ENCODE measurements at regions not wholly inside any gene's neighbourhood (a gene's known extent, or its start where the extent isn't known, plus 50 kb on each side); places are given as distances from the start of the nearest gene placed in this dataset.

DNA sequence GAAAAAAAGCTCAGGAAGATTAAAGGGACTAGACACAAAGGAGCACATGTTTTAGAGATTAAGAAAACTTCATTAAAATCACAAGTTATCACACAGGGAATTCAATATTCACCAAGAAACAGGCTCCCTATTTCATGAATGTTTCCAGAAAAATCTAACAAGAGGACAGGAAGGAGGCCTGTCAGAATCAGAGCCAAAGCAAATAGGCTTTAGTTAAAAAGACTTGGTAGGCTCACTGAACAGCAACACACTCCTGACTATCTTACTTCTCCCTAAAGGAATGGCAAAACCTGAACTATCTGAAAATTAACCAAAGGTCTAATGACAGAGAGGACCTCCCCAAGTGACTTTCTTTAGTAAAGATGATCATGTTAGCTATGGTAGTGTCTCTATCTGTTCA, 188.3 kb upstream of the MEOX2 start:
- Histone ChIP-seq H3K4me1 (ENCODE audit: control insufficient read depth, extremely low read depth, insufficient read depth, low read length) (no peaks in the 10 kb centered on the region), H3K4me2 (ENCODE audit: extremely low read depth, insufficient read depth, low read length) (no peak overlapping the region), H3K36me3 (ENCODE audit: control insufficient read depth, insufficient read depth, low read length) (no peaks in the 10 kb centered on the region), H3K4me3 (replicated peaks in 1 of 4; ENCODE audit: control extremely low read depth in 1 of 4, insufficient read depth in 1 of 4, low read depth in 3 of 4, low read length in 4 of 4) (no peak overlapping the region), H3K9me3 (ENCODE audit: control insufficient read depth, insufficient read depth, low read depth, low read length) (no peaks in the 10 kb centered on the region), H4K20me1 (ENCODE audit: control insufficient read depth, extremely low read depth, insufficient read depth, low read length) (no peaks in the 10 kb centered on the region), H2AFZ (ENCODE audit: low read length) (no peak overlapping the region), H3K9ac (ENCODE audit: insufficient read depth, low read length) (no peak overlapping the region), H3K27ac (ENCODE audit: insufficient read depth, low read length) (no peak overlapping the region), H3K79me2 (ENCODE audit: control insufficient read depth, insufficient read depth, low read length) (no peaks in the 10 kb centered on the region), H3K27me3 (ENCODE audit: control insufficient read depth, insufficient read depth, low read length) (no peaks in the 10 kb centered on the region)
- DNase-seq (ENCODE audit: low read depth in 2 of 2), result peak in 1 of 2 donors; percentile 12
- TF ChIP-seq EZH2 (IDR thresholded peaks at IDR 0.05; ENCODE audit: low read length, missing control alignments), result no peak
- TF ChIP-seq, protein P1, sequence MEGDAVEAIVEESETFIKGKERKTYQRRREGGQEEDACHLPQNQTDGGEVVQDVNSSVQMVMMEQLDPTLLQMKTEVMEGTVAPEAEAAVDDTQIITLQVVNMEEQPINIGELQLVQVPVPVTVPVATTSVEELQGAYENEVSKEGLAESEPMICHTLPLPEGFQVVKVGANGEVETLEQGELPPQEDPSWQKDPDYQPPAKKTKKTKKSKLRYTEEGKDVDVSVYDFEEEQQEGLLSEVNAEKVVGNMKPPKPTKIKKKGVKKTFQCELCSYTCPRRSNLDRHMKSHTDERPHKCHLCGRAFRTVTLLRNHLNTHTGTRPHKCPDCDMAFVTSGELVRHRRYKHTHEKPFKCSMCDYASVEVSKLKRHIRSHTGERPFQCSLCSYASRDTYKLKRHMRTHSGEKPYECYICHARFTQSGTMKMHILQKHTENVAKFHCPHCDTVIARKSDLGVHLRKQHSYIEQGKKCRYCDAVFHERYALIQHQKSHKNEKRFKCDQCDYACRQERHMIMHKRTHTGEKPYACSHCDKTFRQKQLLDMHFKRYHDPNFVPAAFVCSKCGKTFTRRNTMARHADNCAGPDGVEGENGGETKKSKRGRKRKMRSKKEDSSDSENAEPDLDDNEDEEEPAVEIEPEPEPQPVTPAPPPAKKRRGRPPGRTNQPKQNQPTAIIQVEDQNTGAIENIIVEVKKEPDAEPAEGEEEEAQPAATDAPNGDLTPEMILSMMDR (conservative IDR thresholded peaks at IDR 0.05 in 1 of 2, IDR thresholded peaks at IDR 0.05 in 1 of 2; ENCODE audit: low read depth in 1 of 2, low read length in 2 of 2), result no peak

DNA sequence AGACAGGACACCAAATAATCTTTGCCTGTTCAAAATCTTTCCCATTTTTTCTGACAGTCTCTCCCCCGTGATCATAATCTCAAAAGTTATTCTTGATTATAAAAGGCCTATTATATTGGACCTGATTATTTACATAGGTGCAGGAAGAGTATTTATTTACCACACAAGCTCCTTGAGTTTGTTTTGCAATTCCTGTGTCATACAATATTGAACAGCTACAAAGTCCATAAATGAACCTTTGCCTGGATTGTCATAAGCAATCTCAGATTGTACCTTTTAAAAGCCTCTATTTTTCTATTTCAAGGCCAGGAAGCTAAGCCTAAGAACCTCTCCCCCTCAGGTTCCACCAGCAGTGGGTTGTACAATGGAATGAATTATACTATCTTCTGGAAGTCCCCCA, 183.9 kb upstream of the MEOX2 start:
- H3K27me3 ChIP-seq (ENCODE audit: control insufficient read depth, insufficient read depth, low read length), result no peaks in the 10 kb centered on the region
- no peak overlapping the region for H3K4me2 ChIP-seq (ENCODE audit: extremely low read depth, insufficient read depth, low read length)
- no peaks in the 10 kb centered on the region for H3K36me3 ChIP-seq (ENCODE audit: control insufficient read depth, insufficient read depth, low read length)
- H3K27ac ChIP-seq (ENCODE audit: insufficient read depth, low read length), result no peak overlapping the region
- TF ChIP-seq, protein P1 (conservative IDR thresholded peaks at IDR 0.05 in 1 of 2, IDR thresholded peaks at IDR 0.05 in 1 of 2; ENCODE audit: low read depth in 1 of 2, low read length in 2 of 2), result no peak
- no peak for TF ChIP-seq EZH2 (IDR thresholded peaks at IDR 0.05; ENCODE audit: low read length, missing control alignments)
- no peaks in the 10 kb centered on the region for H4K20me1 ChIP-seq (ENCODE audit: control insufficient read depth, extremely low read depth, insufficient read depth, low read length)
- H3K9ac ChIP-seq (ENCODE audit: insufficient read depth, low read length), result no peak overlapping the region
- H3K4me1 ChIP-seq (ENCODE audit: control insufficient read depth, extremely low read depth, insufficient read depth, low read length), result no peaks in the 10 kb centered on the region
- H3K4me3 ChIP-seq (replicated peaks in 1 of 4; ENCODE audit: control extremely low read depth in 1 of 4, insufficient read depth in 1 of 4, low read depth in 3 of 4, low read length in 4 of 4), result no peak overlapping the region
- no peaks in the 10 kb centered on the region for H3K79me2 ChIP-seq (ENCODE audit: control insufficient read depth, insufficient read depth, low read length)
- H3K9me3 ChIP-seq (ENCODE audit: control insufficient read depth, insufficient read depth, low read depth, low read length), result no peaks in the 10 kb centered on the region
- no peak overlapping the region for H2AFZ ChIP-seq (ENCODE audit: low read length)
- DNase-seq (ENCODE audit: low read depth in 2 of 2), result no peak

DNA sequence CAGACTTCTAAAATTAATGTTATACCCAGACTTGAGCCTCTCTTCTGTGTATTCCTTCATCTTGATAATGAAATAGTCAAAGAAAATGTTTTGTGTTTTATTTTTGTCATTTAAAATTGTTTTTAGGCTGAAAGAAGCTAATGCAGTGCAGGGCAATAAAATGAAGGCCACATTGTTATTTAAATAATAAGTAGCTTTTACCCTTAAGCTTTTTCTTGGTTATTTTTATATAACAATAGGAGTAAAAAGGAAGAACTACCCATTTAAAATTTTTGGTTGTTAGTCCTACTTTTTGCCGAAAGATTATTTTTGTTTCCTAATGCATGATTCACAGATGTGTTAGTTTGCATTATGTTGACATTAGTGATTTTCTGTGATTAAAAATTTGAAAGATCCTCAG, 181.0 kb upstream of the MEOX2 start:
- no peak for DNase-seq (ENCODE audit: low read depth in 2 of 2)
- Histone ChIP-seq H3K4me1 (ENCODE audit: control insufficient read depth, extremely low read depth, insufficient read depth, low read length) (no peaks in the 10 kb centered on the region), H3K9me3 (ENCODE audit: control insufficient read depth, insufficient read depth, low read depth, low read length) (no peaks in the 10 kb centered on the region), H3K36me3 (ENCODE audit: control insufficient read depth, insufficient read depth, low read length) (no peaks in the 10 kb centered on the region), H3K4me2 (ENCODE audit: extremely low read depth, insufficient read depth, low read length) (no peak overlapping the region), H3K4me3 (replicated peaks in 1 of 4; ENCODE audit: control extremely low read depth in 1 of 4, insufficient read depth in 1 of 4, low read depth in 3 of 4, low read length in 4 of 4) (no peak overlapping the region), H3K79me2 (ENCODE audit: control insufficient read depth, insufficient read depth, low read length) (no peaks in the 10 kb centered on the region), H3K27me3 (ENCODE audit: control insufficient read depth, insufficient read depth, low read length) (no peaks in the 10 kb centered on the region), H4K20me1 (ENCODE audit: control insufficient read depth, extremely low read depth, insufficient read depth, low read length) (no peaks in the 10 kb centered on the region), H3K9ac (ENCODE audit: insufficient read depth, low read length) (no peak overlapping the region), H3K27ac (ENCODE audit: insufficient read depth, low read length) (no peak overlapping the region), H2AFZ (ENCODE audit: low read length) (no peak overlapping the region)
- TF ChIP-seq, protein P1 (conservative IDR thresholded peaks at IDR 0.05 in 1 of 2, IDR thresholded peaks at IDR 0.05 in 1 of 2; ENCODE audit: low read depth in 1 of 2, low read length in 2 of 2), result no peak
- no peak for TF ChIP-seq EZH2 (IDR thresholded peaks at IDR 0.05; ENCODE audit: low read length, missing control alignments)
